Epithelial cell of esophagus (primary cell): ENCODE measurements at regions not wholly inside any gene's neighbourhood (a gene's known extent, or its start where the extent isn't known, plus 50 kb on each side); places are given as distances from the start of the nearest gene placed in this dataset.

Source experiments
- DNase-seq: peaks from one replicate; pipeline ENCODE4 v3.0.0; 2010; ENCODE audit warnings: low read depth
- H3K4me3 ChIP-seq: 2 replicates; pipeline ENCODE4 v1.5.1; 2011; ENCODE audit warnings: mild to moderate bottlenecking, low read length, control low read depth
- CTCF ChIP-seq: IDR thresholded peaks from 2 replicates; pipeline ENCODE4 v1.5.1; 2011; ENCODE audit warnings: low read depth, mild to moderate bottlenecking, low read length, control low read depth, inconsistent platforms; ENCODE audit not compliant: insufficient read depth; ENCODE audit errors: missing control alignments

DNA sequence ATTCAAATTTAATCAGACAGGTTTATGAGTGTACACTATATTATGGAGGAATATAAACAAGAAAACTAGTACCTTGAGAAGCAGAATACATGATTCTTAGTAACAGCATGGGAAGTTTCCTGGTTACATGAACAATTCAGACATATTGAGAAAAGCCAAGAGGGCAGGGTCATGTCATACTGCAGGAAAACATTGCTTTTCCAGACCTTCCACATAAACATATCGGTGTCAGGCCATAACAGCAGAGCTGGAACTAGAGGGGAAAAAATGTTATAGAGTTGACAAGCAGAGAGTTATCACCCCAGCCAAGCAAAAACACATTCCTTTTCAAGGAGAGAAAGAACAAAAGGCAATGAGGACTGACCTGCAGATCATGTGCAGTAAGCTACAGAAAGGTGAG lies 74.7 kb upstream of the ZNF236 start:
- no peak for DNase-seq
- no peak for TF ChIP-seq CTCF
- no peak overlapping the region for H3K4me3 ChIP-seq

DNA sequence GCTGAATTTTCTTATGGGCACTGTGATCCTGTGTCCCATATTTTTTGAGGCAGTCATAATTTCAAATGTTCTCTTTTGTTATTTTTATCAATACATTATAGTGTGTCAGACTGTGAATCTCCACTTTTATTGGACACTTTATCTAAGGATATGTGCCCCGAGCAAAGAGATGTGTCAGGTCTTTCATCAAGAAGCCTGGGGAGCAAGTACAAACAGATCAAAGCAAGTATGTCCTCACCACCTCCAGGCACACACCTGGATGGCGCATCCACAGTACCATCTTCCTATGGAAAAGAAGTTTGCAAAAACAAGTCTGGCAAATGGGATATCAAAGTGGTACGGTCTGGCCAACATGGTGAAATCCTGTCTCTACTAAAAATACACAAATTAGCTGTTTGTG lies 81.0 kb upstream of the ZNF236 start:
- DNase-seq: peak; percentile 80
- no peak overlapping the region for H3K4me3 ChIP-seq
- no peak for TF ChIP-seq CTCF

DNA sequence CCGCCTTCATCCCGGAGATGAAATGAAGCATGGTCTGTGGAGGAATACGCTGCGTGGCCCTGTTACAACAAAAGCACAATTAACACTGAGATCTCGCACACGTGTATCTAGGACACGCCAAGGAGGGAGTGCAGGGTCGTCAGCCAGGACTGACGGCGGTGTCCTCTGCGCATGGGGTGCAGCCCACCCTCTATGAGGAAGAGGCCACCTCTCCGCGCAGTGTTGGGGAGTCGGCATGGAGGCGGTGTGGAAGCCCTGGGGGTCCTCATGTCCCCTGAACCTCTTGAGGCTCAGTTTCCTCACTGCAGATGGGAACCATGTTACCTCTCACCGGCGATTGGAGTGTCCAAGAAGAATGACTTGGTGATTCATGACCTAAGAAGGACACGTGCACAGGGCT lies 86.0 kb upstream of the ZNF236 start:
- no peak for DNase-seq
- no peak for TF ChIP-seq CTCF
- no peak overlapping the region for H3K4me3 ChIP-seq

- TF ChIP-seq CTCF: no peak
- no peak overlapping the region for H3K4me3 ChIP-seq
- no peak for DNase-seq
These were observed 91.5 kb upstream of the ZNF236 start for GRCh38 chr18:76730901-76731300.

- DNase-seq: no peak
- no peak overlapping the region for H3K4me3 ChIP-seq
- no peak for TF ChIP-seq CTCF
These were observed 94.8 kb upstream of the ZNF236 start for GRCh38 chr18:76727589-76727988.

- H3K4me3 ChIP-seq: no peak overlapping the region
- no peak for DNase-seq
- no peak for TF ChIP-seq CTCF
These were observed 96.9 kb upstream of the ZNF236 start for GRCh38 chr18:76725445-76725844.

DNA sequence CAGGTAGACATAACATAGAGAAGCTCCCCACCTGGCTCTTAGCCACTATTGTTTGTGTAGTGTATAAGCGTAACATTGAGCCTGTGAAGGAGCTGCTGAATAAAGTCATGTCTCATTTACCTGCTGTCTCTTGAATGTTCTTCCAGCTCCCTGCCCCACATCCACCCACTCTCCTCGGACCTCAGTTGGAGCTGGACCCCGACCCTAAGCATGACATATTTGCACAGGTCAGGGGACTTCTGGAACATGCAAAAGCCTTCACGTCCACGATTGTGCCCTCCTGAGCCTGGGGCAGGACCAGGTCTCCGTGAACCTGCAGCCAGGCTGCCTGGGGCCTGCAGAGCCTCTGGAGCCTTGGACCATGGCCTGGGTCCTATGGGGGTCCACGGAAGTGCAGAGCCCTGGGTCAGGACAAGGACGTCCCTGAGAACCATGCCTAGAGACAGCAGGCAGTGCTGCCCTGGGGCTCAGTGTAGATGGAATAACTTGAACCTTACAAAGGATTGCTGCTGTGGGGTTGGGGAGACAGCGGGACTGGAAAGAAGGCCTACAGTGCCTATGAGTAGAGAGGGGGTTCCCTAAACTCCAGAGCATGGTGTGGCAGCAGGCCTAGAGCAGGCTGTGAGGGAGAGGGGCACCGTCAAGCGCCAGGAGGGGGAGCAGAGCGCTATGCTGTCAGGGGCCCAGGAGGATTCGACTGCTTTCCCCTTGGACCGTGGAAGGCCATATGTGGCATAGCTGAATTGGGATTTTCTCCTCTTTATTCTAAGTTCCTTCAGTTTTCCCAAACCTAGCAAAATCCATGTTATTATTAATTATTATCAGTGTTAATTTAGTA lies 99.9 kb upstream of the ZNF236 start:
- no peak for TF ChIP-seq CTCF
- DNase-seq: no peak
- no peak overlapping the region for H3K4me3 ChIP-seq
